Activated CD4-positive, alpha-beta memory T cell treated with anti-CD3 and anti-CD28 coated beads for 36 hours (primary cell): ENCODE measurements at regions not wholly inside any gene's neighbourhood (a gene's known extent, or its start where the extent isn't known, plus 50 kb on each side); places are given as distances from the start of the nearest gene placed in this dataset.

Source experiments
- CTCF ChIA-PET: fragments of 350-600 bp; sonication (Branson Sonifier 250); formaldehyde crosslinking; loops from one replicate; lab custom pipeline; 2021; ENCODE audit warnings: antibody characterized with exemption, inconsistent platforms; lab: Charles Lee
- POLR2A ChIA-PET: fragments of 350-600 bp; sonication (Branson Sonifier 250); formaldehyde crosslinking; loops from one replicate; lab custom pipeline; 2021; ENCODE audit warnings: antibody characterized with exemption; lab: Charles Lee
- DNase-seq: peaks from one replicate; pipeline ENCODE4 v3.0.0-alpha.2; 2020
- H3K27ac Mint-ChIP-seq: one replicate; pipeline ENCODE4 v1.8.0; 2021; ENCODE audit warnings: mixed read lengths
- H3K27me3 Mint-ChIP-seq: one replicate; pipeline ENCODE4 v1.8.0; 2021; ENCODE audit warnings: mixed read lengths
- H3K36me3 Mint-ChIP-seq: one replicate; pipeline ENCODE4 v1.8.0; 2021; ENCODE audit warnings: mixed read lengths
- H3K4me1 Mint-ChIP-seq: one replicate; pipeline ENCODE4 v1.8.0; 2021; ENCODE audit warnings: low read depth, mixed read lengths
- H3K4me3 Mint-ChIP-seq: one replicate; pipeline ENCODE4 v1.8.0; 2021; ENCODE audit warnings: mild to moderate bottlenecking, mixed read lengths
- H3K9me3 Mint-ChIP-seq: one replicate; pipeline ENCODE4 v1.8.0; 2021; ENCODE audit warnings: mixed read lengths
- intact Hi-C: fragments of 100-400 bp; cut with micrococcal nuclease; formaldehyde crosslinking; loops from one replicate; pipeline ENCODE4 v1.15.1; 2023

DNA sequence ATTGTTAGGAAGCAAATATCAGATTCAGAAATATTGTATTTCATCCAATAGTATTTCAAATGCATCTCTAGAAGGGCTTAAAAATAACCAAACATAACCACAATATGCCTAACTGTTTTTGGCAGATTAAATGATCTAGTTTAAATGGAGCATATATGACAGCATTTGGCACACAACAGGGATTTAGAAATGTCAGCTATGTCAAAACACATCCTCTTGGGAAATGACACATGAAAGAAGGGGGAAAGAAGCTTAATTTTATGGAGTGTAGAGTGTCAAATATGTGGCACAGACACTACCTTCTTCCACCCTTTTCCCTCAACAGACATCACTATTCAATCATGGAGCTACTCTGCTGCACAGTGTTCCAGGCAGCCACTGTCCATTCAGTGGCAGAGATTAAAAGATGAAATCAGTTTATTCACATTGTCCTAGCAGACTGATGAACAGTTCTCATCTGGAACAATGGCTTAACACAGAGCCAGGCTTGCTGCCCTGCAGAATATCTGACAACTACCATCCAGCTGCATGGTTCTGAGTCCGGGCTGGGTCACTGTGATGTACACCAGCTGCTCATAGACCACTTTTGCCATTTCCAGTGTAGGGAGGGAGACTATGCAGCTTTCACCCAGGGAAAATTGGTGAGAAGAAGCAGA lies 349.8 kb downstream of the DHX35 start:
- DNase-seq: no peak
- Mint-ChIP-seq H3K27me3 (peaks cover 9% of the 10 kb centered on the region), H3K27ac (no peak overlapping the region), H3K36me3 (no peaks in the 10 kb centered on the region), H3K4me1 (no peaks in the 10 kb centered on the region), H3K9me3 (peaks cover 4% of the 10 kb centered on the region), H3K4me3 (no peak overlapping the region)
- ChIA-PET POLR2A (no interaction called here), CTCF (no interaction called here)
- intact Hi-C loops: no loop called here

- Mint-ChIP-seq H3K27ac (no peak overlapping the region), H3K27me3 (peaks cover 9% of the 10 kb centered on the region), H3K4me3 (no peak overlapping the region), H3K4me1 (no peaks in the 10 kb centered on the region), H3K9me3 (peaks cover 4% of the 10 kb centered on the region), H3K36me3 (no peaks in the 10 kb centered on the region)
- CTCF ChIA-PET: no interaction called here
- intact Hi-C loops: no loop called here
- POLR2A ChIA-PET: no interaction called here
- DNase-seq: no peak
Measured at GRCh38 chr20:39310363-39310995, 348.3 kb downstream of the DHX35 start.

DNA sequence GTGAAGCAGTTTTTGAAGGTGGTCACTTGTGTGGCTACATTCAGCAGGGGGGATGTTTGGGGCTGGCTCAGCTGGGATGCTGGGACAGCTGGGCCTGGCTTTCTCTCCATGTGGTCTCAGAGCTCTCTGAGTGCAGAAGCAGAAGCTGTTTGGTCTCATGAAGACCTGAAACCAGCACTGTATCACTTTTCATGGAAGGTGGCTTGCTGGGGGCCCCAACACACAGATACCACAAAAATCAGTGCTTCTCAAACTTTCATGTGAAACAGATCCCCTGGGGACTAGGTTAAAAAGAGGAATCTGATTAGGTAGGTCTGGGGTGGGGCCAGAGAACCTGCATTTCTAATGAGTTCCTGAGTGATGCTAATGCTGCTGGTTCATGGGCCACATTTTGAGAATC lies 347.3 kb downstream of the DHX35 start:
- Mint-ChIP-seq H3K27me3 (peaks cover 9% of the 10 kb centered on the region), H3K27ac (no peak overlapping the region), H3K9me3 (peaks cover 4% of the 10 kb centered on the region), H3K4me1 (no peaks in the 10 kb centered on the region), H3K36me3 (no peaks in the 10 kb centered on the region), H3K4me3 (no peak overlapping the region)
- CTCF ChIA-PET: no interaction called here
- intact Hi-C loops: no loop called here
- POLR2A ChIA-PET: no interaction called here
- DNase-seq: no peak

GRCh38 chr20:39302312-39302711 lies 340.2 kb downstream of the DHX35 start:
- POLR2A ChIA-PET: no interaction called here
- Mint-ChIP-seq H3K9me3 (no peaks in the 10 kb centered on the region), H3K27me3 (peaks cover 3% of the 10 kb centered on the region), H3K36me3 (no peaks in the 10 kb centered on the region), H3K27ac (no peak overlapping the region), H3K4me1 (no peaks in the 10 kb centered on the region), H3K4me3 (no peak overlapping the region)
- CTCF ChIA-PET: no interaction called here
- intact Hi-C loops: no loop called here
- DNase-seq: no peak

DNA sequence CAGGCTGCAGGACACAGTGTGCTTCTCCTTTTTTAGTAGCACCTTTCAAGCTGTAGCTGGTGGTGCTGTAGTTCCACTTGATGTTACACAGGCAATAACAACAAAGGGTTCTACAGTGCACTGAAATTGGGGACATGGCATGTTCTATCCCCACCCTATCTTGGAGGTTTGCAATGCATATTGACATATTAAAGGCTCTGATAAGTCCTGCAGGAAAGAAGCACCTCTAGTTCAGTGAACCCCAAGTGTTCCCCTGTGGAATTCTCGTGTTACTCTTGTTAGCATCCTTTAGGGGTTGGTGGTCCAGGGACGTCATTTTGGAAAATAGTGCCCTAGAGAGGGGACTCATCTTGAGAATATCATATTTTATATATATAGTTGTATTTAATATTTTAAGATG lies 337.6 kb downstream of the DHX35 start:
- Mint-ChIP-seq H3K36me3 (no peaks in the 10 kb centered on the region), H3K9me3 (no peaks in the 10 kb centered on the region), H3K27me3 (peaks cover 2% of the 10 kb centered on the region), H3K4me1 (no peaks in the 10 kb centered on the region), H3K27ac (no peak overlapping the region), H3K4me3 (no peak overlapping the region)
- intact Hi-C loops: no loop called here
- ChIA-PET POLR2A (no interaction called here), CTCF (no interaction called here)
- no peak for DNase-seq

DNA sequence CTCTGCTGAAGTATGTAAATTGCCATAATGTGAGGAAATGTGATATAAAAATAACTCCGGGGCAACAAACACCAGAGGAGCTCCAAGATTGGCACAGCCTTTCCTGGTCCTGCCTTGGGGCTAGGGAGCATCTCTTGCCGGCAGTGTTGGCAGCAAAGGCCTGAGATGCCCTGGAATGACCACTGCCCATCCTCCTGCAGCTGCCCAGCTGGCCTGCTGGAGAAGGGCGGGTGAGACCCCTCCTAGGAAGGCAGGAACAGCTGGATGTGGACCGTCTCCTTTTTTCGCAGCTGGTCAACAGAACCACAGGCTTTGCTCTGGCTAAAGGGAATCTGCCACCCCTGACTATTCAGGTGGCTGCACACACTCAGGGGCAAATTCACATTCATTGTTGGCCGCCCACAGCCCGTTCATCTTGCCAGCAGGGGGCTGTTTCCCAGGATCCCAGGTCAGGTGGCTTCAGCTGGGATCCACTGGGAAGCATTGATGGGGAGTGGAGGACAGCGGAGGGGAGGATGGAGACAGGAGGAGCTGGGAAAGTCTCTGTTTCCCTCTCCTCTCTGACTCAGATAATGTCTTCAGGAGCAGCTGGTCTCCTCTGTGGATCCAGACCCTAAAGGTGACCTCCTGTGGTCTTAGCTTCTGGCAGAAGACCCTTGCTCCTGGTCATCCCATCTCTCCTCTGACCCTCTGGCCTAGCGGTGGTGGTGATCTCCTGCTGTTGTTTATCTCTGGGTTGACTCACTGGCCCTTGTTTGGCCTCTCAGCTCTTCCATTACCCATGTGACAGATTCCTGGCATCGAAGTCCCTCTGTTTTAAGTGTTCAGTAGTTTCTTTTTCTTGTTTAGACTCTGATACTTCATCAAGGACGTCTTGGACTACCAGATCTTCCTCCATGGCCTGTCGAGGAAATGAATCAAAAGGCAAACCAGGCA lies 336.7 kb downstream of the DHX35 start:
- Mint-ChIP-seq H3K9me3 (no peaks in the 10 kb centered on the region), H3K27ac (no peak overlapping the region), H3K4me3 (no peak overlapping the region), H3K4me1 (no peaks in the 10 kb centered on the region), H3K36me3 (no peaks in the 10 kb centered on the region), H3K27me3 (peaks cover 3% of the 10 kb centered on the region)
- DNase-seq: no peak
- POLR2A ChIA-PET: no interaction called here
- CTCF ChIA-PET: interaction anchor here (0.9 kb wide), 1 partner anchor 34 kb away, joined by 3 read pairs; no protein-coding TSS in a partner anchor
- intact Hi-C loops: no loop called here

DNA sequence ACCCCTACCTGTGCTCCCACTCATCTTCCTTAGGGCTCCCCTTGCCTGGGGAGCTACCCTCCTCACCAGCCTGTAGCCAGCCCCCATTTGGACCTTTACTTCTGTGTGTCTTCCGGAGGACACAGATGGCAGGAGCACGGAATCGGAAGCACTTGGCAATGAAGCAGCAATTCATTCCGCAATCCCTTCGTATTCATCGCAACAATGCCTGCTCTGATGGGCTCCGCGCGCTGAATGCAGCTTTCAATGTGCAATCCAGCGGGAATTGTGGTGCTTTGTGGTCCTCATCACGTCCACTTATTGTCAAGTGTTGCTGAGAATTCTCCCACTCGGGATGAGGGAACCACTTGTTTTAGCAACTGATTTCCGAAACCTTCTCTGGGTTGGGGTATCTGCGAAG lies 336.0 kb downstream of the DHX35 start:
- Mint-ChIP-seq H3K27ac (no peak overlapping the region), H3K36me3 (no peaks in the 10 kb centered on the region), H3K27me3 (peaks cover 3% of the 10 kb centered on the region), H3K9me3 (no peaks in the 10 kb centered on the region), H3K4me3 (no peak overlapping the region), H3K4me1 (no peaks in the 10 kb centered on the region)
- ChIA-PET CTCF (no interaction called here), POLR2A (no interaction called here)
- DNase-seq: no peak
- intact Hi-C loops: no loop called here

- H3K27ac Mint-ChIP-seq: no peak overlapping the region
- no peaks in the 10 kb centered on the region for H3K4me1 Mint-ChIP-seq
- H3K9me3 Mint-ChIP-seq: no peaks in the 10 kb centered on the region
- ChIA-PET CTCF (no interaction called here), POLR2A (no interaction called here)
- intact Hi-C loops: no loop called here
- no peaks in the 10 kb centered on the region for H3K36me3 Mint-ChIP-seq
- DNase-seq: no peak
- H3K27me3 Mint-ChIP-seq: peaks cover 5% of the 10 kb centered on the region
- no peak overlapping the region for H3K4me3 Mint-ChIP-seq
Measured at GRCh38 chr20:39295301-39295700, 333.2 kb downstream of the DHX35 start.

GRCh38 chr20:39294137-39294725 lies 332.1 kb downstream of the DHX35 start:
- POLR2A ChIA-PET: no interaction called here
- Mint-ChIP-seq H3K27ac (no peak overlapping the region), H3K27me3 (peaks cover 4% of the 10 kb centered on the region), H3K9me3 (no peaks in the 10 kb centered on the region), H3K36me3 (no peaks in the 10 kb centered on the region), H3K4me3 (no peak overlapping the region), H3K4me1 (no peaks in the 10 kb centered on the region)
- no peak for DNase-seq
- CTCF ChIA-PET: no interaction called here
- intact Hi-C loops: no loop called here

GRCh38 chr20:39292193-39292736 lies 330.1 kb downstream of the DHX35 start:
- ChIA-PET CTCF (interaction anchor here (0.7 kb wide), 1 partner anchor 24 kb away, joined by 5 read pairs; no protein-coding TSS in a partner anchor), POLR2A (no interaction called here)
- Mint-ChIP-seq H3K9me3 (no peaks in the 10 kb centered on the region), H3K4me3 (no peak overlapping the region), H3K4me1 (no peaks in the 10 kb centered on the region), H3K27ac (no peak overlapping the region), H3K36me3 (no peaks in the 10 kb centered on the region), H3K27me3 (peaks cover 6% of the 10 kb centered on the region)
- DNase-seq: no peak
- intact Hi-C loops: no loop called here

DNA sequence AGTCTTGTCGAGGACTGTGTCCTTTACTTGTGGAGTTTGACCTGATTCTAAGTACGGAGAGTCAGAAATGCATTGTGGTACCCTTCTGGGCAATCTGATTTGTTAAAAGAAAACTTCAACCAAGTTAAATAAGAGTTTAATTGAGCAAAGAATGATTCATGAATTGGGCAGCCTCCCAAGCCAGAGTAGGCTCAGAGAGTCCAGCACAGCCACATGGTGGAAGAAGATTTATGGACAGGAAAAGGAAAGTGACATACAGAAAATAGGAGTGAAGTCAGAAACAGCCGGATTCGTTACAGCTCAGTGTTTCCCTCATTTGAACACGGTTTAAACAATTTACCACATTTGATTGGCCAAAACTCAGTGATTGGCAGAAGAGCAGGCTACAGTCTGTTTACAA lies 329.2 kb downstream of the DHX35 start:
- ChIA-PET CTCF (no interaction called here), POLR2A (no interaction called here)
- no peak for DNase-seq
- Mint-ChIP-seq H3K9me3 (no peaks in the 10 kb centered on the region), H3K36me3 (no peaks in the 10 kb centered on the region), H3K4me3 (no peak overlapping the region), H3K27me3 (peaks cover 8% of the 10 kb centered on the region), H3K4me1 (no peaks in the 10 kb centered on the region), H3K27ac (no peak overlapping the region)
- intact Hi-C loops: no loop called here

DNA sequence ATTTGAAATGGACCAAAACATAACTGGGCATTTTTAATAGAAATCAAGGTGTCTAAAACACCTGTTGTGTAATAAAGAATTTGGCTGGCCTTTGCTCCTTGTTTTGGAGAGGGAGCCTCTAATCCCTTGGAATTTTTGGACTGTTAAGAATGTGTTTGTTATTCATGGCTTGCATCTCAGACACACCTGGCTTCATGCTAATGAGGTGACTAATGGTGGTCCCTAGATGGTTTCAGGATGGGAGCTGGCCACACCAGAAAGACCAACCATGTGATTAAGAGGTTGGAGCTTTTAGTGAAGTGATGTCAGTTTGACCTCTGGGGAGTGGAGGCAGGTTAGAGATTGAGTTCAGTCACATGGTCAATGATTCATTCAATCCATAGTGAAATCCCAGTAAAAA lies 328.4 kb downstream of the DHX35 start:
- ChIA-PET POLR2A (no interaction called here), CTCF (no interaction called here)
- Mint-ChIP-seq H3K4me3 (no peak overlapping the region), H3K36me3 (no peaks in the 10 kb centered on the region), H3K27ac (no peak overlapping the region), H3K4me1 (no peaks in the 10 kb centered on the region), H3K27me3 (peaks cover 8% of the 10 kb centered on the region), H3K9me3 (no peaks in the 10 kb centered on the region)
- no peak for DNase-seq
- intact Hi-C loops: no loop called here
